VCaP (cell line): ENCODE measurements at regions not wholly inside any gene's neighbourhood (a gene's known extent, or its start where the extent isn't known, plus 50 kb on each side); places are given as distances from the start of the nearest gene placed in this dataset.

ENCODE experiments used
- H3K27ac ChIP-seq: fragments of 450-650 bp; 2 replicates; pipeline ENCODE4 v1.5.1; 2017
- TF ChIP-seq, protein P1 (sequence below): fragments of 450-650 bp; conservative IDR thresholded peaks from 2 replicates; pipeline ENCODE4 v1.5.1; 2017; ENCODE audit warnings: mild to moderate bottlenecking, moderate library complexity

DNA sequence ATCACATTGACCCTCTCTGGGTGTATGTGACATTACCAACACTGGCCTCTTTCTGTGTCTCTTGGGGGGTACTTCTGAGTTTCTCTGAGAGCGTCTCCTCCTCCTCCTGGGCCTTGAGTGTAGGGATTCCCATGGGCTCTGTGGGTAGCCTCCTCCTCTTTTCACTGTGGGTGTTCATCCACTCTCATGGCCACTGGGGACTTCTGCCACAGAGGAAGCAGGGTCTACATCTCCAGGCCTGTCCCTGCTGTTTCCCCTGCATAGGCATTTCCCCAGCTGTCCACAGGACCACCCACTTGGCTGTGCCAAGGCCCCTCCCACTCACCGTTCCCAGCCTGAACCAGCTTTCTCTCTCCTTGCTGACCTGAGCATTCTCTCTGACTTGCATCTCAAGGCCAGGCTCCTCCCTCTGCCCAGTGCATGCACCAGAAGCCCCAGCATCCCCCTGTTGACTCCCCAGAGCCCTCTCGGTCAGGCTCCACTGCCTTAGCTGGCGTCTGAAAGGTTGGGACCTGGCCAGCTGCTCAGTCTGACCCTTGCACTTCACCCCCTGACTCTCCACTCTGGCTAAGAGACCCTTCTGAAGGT lies 487.6 kb downstream of the GLRX3 start:
- TF ChIP-seq, protein P1, sequence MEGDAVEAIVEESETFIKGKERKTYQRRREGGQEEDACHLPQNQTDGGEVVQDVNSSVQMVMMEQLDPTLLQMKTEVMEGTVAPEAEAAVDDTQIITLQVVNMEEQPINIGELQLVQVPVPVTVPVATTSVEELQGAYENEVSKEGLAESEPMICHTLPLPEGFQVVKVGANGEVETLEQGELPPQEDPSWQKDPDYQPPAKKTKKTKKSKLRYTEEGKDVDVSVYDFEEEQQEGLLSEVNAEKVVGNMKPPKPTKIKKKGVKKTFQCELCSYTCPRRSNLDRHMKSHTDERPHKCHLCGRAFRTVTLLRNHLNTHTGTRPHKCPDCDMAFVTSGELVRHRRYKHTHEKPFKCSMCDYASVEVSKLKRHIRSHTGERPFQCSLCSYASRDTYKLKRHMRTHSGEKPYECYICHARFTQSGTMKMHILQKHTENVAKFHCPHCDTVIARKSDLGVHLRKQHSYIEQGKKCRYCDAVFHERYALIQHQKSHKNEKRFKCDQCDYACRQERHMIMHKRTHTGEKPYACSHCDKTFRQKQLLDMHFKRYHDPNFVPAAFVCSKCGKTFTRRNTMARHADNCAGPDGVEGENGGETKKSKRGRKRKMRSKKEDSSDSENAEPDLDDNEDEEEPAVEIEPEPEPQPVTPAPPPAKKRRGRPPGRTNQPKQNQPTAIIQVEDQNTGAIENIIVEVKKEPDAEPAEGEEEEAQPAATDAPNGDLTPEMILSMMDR = no peak
- H3K27ac ChIP-seq = no peak overlapping the region

DNA sequence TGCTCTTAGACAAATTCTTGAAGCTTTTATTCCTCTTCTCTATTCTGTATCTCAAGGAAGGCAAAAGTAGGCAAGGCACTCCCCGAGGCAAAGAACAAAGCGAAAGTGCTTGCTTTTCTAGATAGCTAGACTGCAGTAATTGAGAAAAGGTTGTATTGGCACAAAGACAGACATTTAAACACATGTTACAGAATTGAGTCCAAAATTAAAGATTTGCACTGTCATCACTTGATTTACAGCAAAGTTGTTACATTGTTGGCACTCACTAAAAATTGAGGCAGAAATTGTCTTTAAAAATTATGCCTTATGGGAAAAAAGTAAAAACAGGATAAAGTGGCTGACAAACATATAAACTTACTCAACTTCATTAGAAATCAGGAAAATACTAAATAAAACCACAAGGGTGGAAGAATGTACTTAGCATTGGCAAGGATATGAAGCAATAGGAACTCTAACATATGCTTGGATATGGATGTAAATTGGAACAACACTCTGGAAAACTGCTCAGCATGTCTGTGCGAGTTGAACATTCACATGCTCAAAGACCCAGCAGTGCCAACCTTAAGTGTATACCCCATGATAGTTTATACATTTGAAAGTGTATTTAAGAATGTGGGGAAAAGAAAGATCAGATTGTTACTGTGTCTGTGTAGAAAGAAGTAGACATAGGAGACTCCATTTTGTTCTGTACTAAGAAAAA lies 491.3 kb downstream of the GLRX3 start:
- TF ChIP-seq, protein P1 = no peak
- H3K27ac ChIP-seq = no peak overlapping the region

DNA sequence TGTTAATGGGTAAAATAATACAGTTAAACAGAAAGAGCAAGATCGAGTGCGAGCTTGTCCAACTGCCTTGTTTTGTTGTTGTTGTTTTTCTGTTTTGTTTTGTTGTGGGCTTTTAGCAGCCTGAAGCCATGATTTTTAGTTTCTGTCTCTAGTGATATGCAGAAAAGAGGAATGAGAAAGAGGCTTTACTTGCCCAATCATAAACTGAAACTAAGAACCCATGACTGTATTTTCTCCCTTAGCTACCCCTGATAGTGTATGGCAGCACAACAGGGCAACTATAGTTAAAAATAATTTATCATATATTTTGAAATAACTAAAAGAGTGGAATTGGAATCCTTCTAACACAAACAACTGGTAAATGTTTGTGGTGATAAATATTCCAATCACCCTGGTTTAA lies 493.9 kb downstream of the GLRX3 start:
- TF ChIP-seq, protein P1 = no peak
- no peak overlapping the region for H3K27ac ChIP-seq

DNA sequence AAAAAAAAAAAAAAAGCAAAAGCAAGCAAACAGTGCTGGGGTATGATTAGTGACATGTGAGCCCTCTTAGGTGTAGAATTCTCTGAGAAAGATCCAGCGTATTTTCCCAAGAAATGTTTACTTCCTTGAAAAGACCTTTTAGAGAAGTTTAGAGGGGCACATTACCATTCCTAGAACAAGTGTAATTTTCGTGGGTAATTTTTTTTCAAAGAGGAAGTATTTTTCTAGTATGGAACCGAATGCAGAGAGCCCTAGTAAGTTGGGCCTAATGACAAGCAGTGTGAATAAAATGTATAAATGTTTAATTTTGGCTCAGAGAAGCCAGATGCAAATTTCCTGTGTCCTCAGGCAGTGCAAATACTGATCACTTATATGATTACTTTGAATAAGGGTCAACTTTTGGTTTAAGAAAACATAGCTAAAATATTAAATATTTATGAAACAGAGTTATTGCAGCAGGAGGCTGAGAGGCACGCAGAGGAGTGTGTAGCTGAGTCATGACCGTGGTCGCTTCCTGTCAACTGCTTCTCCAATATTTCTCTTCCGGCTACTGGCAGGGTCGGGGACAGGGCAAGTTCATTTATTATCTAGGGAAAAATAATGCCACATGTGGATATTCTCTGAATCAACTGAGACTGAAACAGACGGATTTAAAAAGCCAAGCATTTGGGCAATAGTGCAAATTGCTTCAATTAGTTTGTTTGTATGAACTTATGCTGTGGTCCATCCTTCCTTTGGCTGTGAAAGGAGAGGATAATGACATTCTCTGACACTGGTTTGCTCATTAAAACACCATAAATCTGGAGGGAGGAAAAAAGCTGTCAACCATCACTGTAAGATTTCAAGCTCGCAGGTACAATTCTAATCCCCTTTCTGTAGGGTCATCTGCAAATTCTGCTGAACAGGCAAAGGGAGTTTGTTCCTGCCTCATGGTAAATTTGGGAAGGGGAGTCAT lies 495.2 kb downstream of the GLRX3 start:
- no peak overlapping the region for H3K27ac ChIP-seq
- TF ChIP-seq, protein P1 = no peak

DNA sequence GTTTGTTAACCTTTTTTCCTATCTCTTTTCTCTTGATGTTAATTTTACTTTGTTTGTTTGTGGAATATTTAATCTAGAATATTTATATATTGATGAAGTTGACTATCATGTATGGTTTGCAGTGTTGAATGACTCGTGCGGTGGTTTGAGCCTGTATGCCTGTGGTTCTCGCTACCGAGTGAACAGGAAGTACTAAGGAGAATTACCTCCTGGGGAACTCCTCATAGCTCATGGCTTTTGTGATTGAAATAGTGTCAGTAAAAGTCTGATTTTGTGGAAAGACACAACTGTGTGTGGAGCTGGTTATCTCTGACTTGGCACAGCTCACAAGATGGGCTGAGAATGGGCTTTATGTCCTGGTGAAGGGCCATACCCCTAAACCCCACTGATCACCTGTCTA lies 498.6 kb downstream of the GLRX3 start:
- no peak overlapping the region for H3K27ac ChIP-seq

DNA sequence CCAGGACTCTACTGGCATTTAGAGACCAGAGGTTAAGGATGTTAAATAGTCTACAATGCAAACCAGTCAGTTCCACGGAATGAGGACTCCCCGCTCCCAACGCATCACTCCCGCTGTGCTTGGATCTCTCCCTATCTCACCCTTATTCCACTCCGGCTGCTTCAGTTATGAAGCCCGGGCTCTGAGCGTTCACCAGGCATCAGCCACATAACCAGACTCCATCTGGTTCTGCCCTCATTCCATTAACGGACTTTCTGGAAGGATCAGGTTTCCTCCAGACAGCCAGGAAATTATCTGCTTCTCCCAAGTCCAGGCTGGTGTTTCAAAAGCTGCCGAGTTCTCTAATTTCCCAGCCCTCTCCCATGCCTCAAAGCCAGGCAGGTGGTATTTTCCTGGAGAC lies 499.3 kb downstream of the GLRX3 start:
- H3K27ac ChIP-seq = no peak overlapping the region
- TF ChIP-seq, protein P1 = no peak

More for the DNA sequence above, 498.6 kb downstream of the GLRX3 start:
- TF ChIP-seq, protein P1 = no peak

DNA sequence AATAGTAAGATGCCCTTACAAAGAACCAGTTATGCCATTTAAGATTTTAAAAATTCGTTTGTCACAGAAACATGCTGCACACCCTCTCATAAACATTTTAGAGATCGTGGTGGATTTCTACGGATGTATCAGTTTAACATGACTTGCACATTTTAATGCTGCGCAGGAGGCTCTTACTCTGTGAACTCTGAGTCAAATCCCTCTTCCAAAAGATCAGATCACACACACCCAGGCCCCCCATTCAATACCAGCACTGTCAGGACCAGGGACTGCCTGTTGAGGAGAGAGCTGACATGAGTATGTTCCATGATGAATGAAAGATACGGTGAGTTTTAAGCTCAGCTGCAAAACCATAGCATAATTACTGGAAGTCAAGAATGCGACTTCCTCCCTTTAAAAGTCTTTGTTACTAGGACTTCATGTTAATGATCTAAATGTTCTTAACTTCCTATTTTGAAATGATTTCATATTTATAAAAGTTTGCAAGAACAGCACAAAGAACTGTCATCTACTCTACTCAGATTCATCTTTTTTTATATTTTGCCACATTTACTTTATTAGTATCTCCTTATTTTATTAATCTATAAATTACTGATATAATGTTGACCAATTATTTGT lies 500.2 kb downstream of the GLRX3 start:
- H3K27ac ChIP-seq = no peak overlapping the region
- TF ChIP-seq, protein P1 = no peak
